BLaER1 (cell line): ENCODE measurements at regions not wholly inside any gene's neighbourhood (a gene's known extent, or its start where the extent isn't known, plus 50 kb on each side); places are given as distances from the start of the nearest gene placed in this dataset.

Source experiments
- H3K27ac ChIP-seq: shearing (Covaris generic); formaldehyde crosslinking; 2 replicates; pipeline ENCODE4 v1.8.1; 2022
- H3K27me3 ChIP-seq: shearing (Covaris generic); formaldehyde crosslinking; 2 replicates; pipeline ENCODE4 v1.8.1; 2022
- H3K36me3 ChIP-seq: shearing (Covaris generic); formaldehyde crosslinking; 2 replicates; pipeline ENCODE4 v1.8.1; 2022
- H3K4me1 ChIP-seq: shearing (Covaris generic); formaldehyde crosslinking; 2 replicates; pipeline ENCODE4 v1.8.1; 2022
- H3K4me2 ChIP-seq: shearing (Covaris generic); formaldehyde crosslinking; 2 replicates; pipeline ENCODE4 v1.8.1; 2022
- H3K4me3 ChIP-seq: shearing (Covaris generic); formaldehyde crosslinking; 2 replicates; pipeline ENCODE4 v1.8.1; 2022
- H3K9ac ChIP-seq: shearing (Covaris generic); formaldehyde crosslinking; 2 replicates; pipeline ENCODE4 v1.8.1; 2022
- H3K9me3 ChIP-seq: shearing (Covaris generic); formaldehyde crosslinking; 2 replicates; pipeline ENCODE4 v1.8.1; 2022
- H4K20me1 ChIP-seq: shearing (Covaris generic); formaldehyde crosslinking; 2 replicates; pipeline ENCODE4 v1.8.1; 2022
- Cebpa-rat ChIP-seq: shearing (Covaris generic); IDR thresholded peaks from 2 replicates; pipeline ENCODE4 v1.8.1; 2022

GRCh38 chr3:103662591-103662990 lies 1227.8 kb downstream of the ZPLD1 start:
- no peak overlapping the region for H3K4me3 ChIP-seq
- no peaks in the 10 kb centered on the region for H3K9me3 ChIP-seq
- H3K36me3 ChIP-seq: no peaks in the 10 kb centered on the region
- TF ChIP-seq Cebpa-rat: no peak
- no peaks in the 10 kb centered on the region for H4K20me1 ChIP-seq
- H3K27me3 ChIP-seq: no peaks in the 10 kb centered on the region
- H3K9ac ChIP-seq: no peak overlapping the region
- H3K4me2 ChIP-seq: no peak overlapping the region
- peaks cover 9% of the 10 kb centered on the region for H3K4me1 ChIP-seq
- H3K27ac ChIP-seq: no peak overlapping the region

DNA sequence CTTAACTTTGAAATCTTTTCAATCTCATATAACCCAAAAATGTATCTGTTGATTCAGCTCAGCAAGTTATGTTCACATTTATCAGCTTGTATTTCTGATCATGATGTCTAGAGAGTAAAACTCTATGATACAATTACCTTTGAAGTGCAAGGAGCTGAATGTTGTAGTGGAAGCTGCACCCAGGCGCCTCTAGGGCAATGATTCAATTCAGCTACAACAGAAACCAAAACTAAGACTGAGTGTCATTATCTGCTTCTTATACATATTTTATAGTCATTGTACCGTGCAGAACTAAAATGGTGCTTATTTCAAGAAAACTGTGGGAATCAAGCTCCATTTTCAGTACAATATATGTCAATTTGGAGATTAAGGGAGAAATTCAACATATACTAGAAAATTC lies 1237.5 kb downstream of the ZPLD1 start:
- no peak overlapping the region for H3K27ac ChIP-seq
- no peaks in the 10 kb centered on the region for H3K4me1 ChIP-seq
- H3K4me2 ChIP-seq: no peak overlapping the region
- no peaks in the 10 kb centered on the region for H4K20me1 ChIP-seq
- no peak overlapping the region for H3K9ac ChIP-seq
- H3K27me3 ChIP-seq: no peaks in the 10 kb centered on the region
- H3K4me3 ChIP-seq: no peak overlapping the region
- no peak for TF ChIP-seq Cebpa-rat
- H3K36me3 ChIP-seq: no peaks in the 10 kb centered on the region
- H3K9me3 ChIP-seq: no peaks in the 10 kb centered on the region

DNA sequence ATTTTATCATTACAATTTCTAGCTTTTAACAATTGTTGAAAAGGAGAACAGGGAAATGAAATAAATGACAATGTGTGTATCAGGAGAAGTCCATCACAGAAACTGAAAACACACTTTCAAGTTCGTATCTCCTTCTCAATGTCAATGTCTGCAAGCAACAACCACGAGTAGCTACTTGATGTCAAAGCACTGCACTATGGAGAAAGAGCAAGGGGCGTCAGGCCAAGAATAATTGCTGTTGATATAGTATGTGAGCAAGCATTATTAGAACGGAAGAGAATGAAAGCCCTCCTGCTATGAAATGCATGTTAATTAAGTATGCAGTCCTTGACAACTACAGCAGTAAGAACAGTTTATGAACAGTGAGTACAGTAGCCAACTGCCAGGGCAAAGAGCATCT lies 1250.1 kb downstream of the ZPLD1 start:
- no peaks in the 10 kb centered on the region for H3K9me3 ChIP-seq
- no peak for TF ChIP-seq Cebpa-rat

GRCh38 chr3:103685939-103686338 lies 1251.1 kb downstream of the ZPLD1 start:
- Histone ChIP-seq H3K4me1 (no peaks in the 10 kb centered on the region), H3K27ac (no peak overlapping the region), H3K36me3 (no peaks in the 10 kb centered on the region), H3K4me2 (no peak overlapping the region), H3K9me3 (no peaks in the 10 kb centered on the region), H3K27me3 (no peaks in the 10 kb centered on the region), H4K20me1 (no peaks in the 10 kb centered on the region), H3K9ac (no peak overlapping the region), H3K4me3 (no peak overlapping the region)
- TF ChIP-seq Cebpa-rat: no peak

More for the DNA sequence above, 1250.1 kb downstream of the ZPLD1 start:
- Histone ChIP-seq H3K9ac (no peak overlapping the region), H3K27ac (no peak overlapping the region), H3K36me3 (no peaks in the 10 kb centered on the region), H3K27me3 (no peaks in the 10 kb centered on the region), H3K4me2 (no peak overlapping the region), H3K4me1 (no peaks in the 10 kb centered on the region), H4K20me1 (no peaks in the 10 kb centered on the region), H3K4me3 (no peak overlapping the region)

DNA sequence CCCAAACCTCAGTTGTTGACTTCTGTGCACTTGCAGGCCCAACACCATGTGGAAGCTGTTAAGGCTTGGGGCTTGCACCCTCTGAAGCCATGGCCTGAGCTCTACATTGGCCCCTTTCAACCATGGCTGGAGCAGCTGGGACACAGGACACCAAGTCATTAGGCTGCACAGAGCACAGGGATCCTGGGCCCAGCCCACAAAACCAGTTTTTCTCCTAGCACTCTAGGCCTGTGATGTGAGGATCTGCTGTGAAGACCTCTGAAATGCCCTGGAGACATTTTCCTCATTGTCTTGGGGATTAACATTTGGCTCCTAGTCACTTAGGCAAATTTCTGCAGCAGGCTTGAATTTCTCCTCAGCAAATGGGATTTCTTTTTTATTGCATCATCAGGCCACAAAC lies 1255.7 kb downstream of the ZPLD1 start:
- Histone ChIP-seq H3K9ac (no peak overlapping the region), H4K20me1 (no peaks in the 10 kb centered on the region), H3K4me1 (no peaks in the 10 kb centered on the region), H3K4me3 (no peak overlapping the region), H3K27me3 (no peaks in the 10 kb centered on the region), H3K4me2 (no peak overlapping the region), H3K36me3 (no peaks in the 10 kb centered on the region), H3K9me3 (no peaks in the 10 kb centered on the region), H3K27ac (no peak overlapping the region)
- no peak for TF ChIP-seq Cebpa-rat

DNA sequence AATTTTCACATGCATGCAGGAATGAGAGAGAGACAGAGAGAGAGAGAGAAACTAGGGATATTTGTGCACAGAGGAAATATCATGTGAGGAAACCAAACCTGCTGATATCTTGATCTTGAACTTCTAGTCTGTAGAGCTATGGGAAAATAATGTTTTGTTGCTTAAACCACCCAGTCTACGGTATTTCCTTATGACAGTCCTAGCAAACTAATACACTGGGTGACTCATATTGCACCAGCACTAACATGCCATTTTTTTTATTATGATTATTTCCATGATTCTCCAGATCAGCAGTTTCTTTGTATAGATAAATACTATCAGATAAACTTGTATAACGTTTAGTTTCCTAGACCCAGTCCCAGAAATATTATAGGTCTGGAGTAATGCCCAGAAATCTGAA lies 1259.0 kb downstream of the ZPLD1 start:
- no peaks in the 10 kb centered on the region for H4K20me1 ChIP-seq
- H3K4me1 ChIP-seq: no peaks in the 10 kb centered on the region
- no peak overlapping the region for H3K27ac ChIP-seq
- no peak overlapping the region for H3K4me3 ChIP-seq
- H3K9me3 ChIP-seq: no peaks in the 10 kb centered on the region
- no peaks in the 10 kb centered on the region for H3K27me3 ChIP-seq
- H3K4me2 ChIP-seq: no peak overlapping the region
- H3K36me3 ChIP-seq: no peaks in the 10 kb centered on the region
- H3K9ac ChIP-seq: no peak overlapping the region
- no peak for TF ChIP-seq Cebpa-rat

DNA sequence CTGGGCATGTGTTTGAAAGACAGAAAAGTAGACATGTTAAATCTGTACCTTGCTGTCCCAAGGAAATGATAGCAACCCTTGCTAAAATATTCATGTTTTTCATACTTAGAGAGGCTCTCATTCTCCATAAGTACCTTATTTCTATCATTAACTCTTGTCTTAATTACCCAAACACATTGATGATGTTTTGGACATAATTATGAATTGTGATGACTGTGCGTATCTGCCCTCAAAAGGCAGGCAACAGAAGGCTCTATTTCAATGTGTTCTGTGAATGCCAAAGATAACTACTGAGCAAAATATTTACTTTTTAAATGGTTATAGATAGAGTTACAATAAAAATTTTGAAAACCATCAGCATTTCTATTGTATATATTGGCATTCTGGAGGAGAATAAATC lies 1263.8 kb downstream of the ZPLD1 start:
- H3K4me3 ChIP-seq: no peak overlapping the region
- H3K36me3 ChIP-seq: no peaks in the 10 kb centered on the region
- no peaks in the 10 kb centered on the region for H3K4me1 ChIP-seq
- H3K9me3 ChIP-seq: no peaks in the 10 kb centered on the region
- H4K20me1 ChIP-seq: no peaks in the 10 kb centered on the region
- no peak for TF ChIP-seq Cebpa-rat
- H3K9ac ChIP-seq: no peak overlapping the region
- H3K27ac ChIP-seq: no peak overlapping the region
- H3K4me2 ChIP-seq: no peak overlapping the region
- no peaks in the 10 kb centered on the region for H3K27me3 ChIP-seq

DNA sequence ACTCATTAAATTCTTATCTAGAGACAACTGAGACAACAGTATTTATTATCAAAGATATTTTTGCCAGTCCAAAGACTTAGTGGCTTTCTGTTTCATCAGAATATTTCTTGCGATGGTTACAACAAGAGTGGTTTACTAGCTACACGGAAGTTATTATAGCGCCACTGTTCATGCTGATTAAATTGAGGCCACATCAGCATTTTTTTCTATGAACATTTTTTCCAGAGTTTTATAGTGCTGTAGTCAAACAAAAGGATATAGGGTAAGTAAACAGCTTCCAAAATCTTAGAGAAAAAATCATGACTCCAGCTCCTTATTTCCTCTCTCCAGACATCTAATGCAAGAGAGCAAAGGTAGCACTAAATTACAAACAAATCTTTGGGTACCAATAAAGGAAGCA lies 1264.4 kb downstream of the ZPLD1 start:
- Histone ChIP-seq H3K9me3 (no peaks in the 10 kb centered on the region), H3K27me3 (no peaks in the 10 kb centered on the region), H3K36me3 (no peaks in the 10 kb centered on the region), H4K20me1 (no peaks in the 10 kb centered on the region), H3K4me1 (no peaks in the 10 kb centered on the region), H3K4me2 (no peak overlapping the region), H3K4me3 (no peak overlapping the region), H3K9ac (no peak overlapping the region), H3K27ac (no peak overlapping the region)
- no peak for TF ChIP-seq Cebpa-rat

- no peak overlapping the region for H3K9ac ChIP-seq
- no peak for TF ChIP-seq Cebpa-rat
- H3K9me3 ChIP-seq: no peaks in the 10 kb centered on the region
- no peaks in the 10 kb centered on the region for H4K20me1 ChIP-seq
- H3K4me1 ChIP-seq: no peaks in the 10 kb centered on the region
- H3K27me3 ChIP-seq: no peaks in the 10 kb centered on the region
- no peak overlapping the region for H3K27ac ChIP-seq
- no peak overlapping the region for H3K4me2 ChIP-seq
- no peaks in the 10 kb centered on the region for H3K36me3 ChIP-seq
- no peak overlapping the region for H3K4me3 ChIP-seq
Observed at GRCh38 chr3:103705641-103706040, 1270.8 kb downstream of the ZPLD1 start.

- no peaks in the 10 kb centered on the region for H3K36me3 ChIP-seq
- TF ChIP-seq Cebpa-rat: no peak
- no peaks in the 10 kb centered on the region for H3K27me3 ChIP-seq
- H3K27ac ChIP-seq: no peak overlapping the region
- no peaks in the 10 kb centered on the region for H3K9me3 ChIP-seq
- no peaks in the 10 kb centered on the region for H3K4me1 ChIP-seq
- H3K9ac ChIP-seq: no peak overlapping the region
- H4K20me1 ChIP-seq: no peaks in the 10 kb centered on the region
- H3K4me3 ChIP-seq: no peak overlapping the region
- no peak overlapping the region for H3K4me2 ChIP-seq
Observed at GRCh38 chr3:103706671-103707070, 1271.9 kb downstream of the ZPLD1 start.

DNA sequence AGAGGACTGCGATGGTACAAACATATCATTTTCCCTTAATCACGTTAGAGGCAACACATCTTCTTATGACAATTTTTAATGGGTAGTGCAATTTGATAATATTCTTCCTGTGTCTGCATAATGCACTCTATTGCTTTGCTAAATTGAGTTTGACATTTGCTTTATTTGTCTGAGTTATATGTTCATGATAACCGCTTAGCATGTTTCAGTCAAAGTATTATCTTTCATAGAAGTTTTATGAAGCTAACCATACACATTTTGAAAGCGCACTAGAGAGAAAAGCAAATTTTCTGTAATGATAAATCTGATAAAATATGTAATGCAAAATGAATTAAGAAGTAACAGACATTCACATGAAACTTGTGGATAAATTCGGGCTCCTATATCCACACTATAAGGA lies 1276.9 kb downstream of the ZPLD1 start:
- no peaks in the 10 kb centered on the region for H3K36me3 ChIP-seq
- no peaks in the 10 kb centered on the region for H3K9me3 ChIP-seq

More for the DNA sequence above, 1276.9 kb downstream of the ZPLD1 start:
- TF ChIP-seq Cebpa-rat: no peak
- H3K4me1 ChIP-seq: no peaks in the 10 kb centered on the region
- H3K9ac ChIP-seq: no peak overlapping the region
- H3K4me2 ChIP-seq: no peak overlapping the region
- H3K4me3 ChIP-seq: no peak overlapping the region
- no peaks in the 10 kb centered on the region for H4K20me1 ChIP-seq
- H3K27ac ChIP-seq: no peak overlapping the region
- H3K27me3 ChIP-seq: no peaks in the 10 kb centered on the region
